GM19467 (cell line): ENCODE measurements at regions not wholly inside any gene's neighbourhood (a gene's known extent, or its start where the extent isn't known, plus 50 kb on each side); places are given as distances from the start of the nearest gene placed in this dataset.
A peak's percentile ranks its signal among the peaks of the same experiment; 100 is the strongest.
"Not testable (repeated sequence)": the region's sequence is repeated elsewhere in the genome, so short reads cannot be mapped to it uniquely, and the experiment has no call there.

Source experiments
- ATAC-seq: cut with Tn5 transposase; IDR thresholded peaks from one replicate; pipeline ENCODE4 v1.9.1; 2021; ENCODE audit warnings: mild to moderate bottlenecking, moderate library complexity; ENCODE audit not compliant: unreplicated experiment

- ATAC-seq = no peak
Measured at GRCh38 chr2:8361930-8362329, 319.9 kb upstream of the ID2 start.

GRCh38 chr2:8363161-8363560, 318.7 kb upstream of the ID2 start:
- ATAC-seq = no peak

- no peak for ATAC-seq
Measured at GRCh38 chr2:8364668-8365067, 317.2 kb upstream of the ID2 start.

- ATAC-seq = no peak
Measured at GRCh38 chr2:8365331-8365910, 316.4 kb upstream of the ID2 start.

GRCh38 chr2:8367833-8368232, 314.0 kb upstream of the ID2 start:
- ATAC-seq = no peak

- ATAC-seq = no peak
Measured at GRCh38 chr2:8368463-8368862, 313.4 kb upstream of the ID2 start.

- no peak for ATAC-seq
Measured at GRCh38 chr2:8369522-8369921, 312.3 kb upstream of the ID2 start.

- ATAC-seq = no peak
Measured at GRCh38 chr2:8370258-8370802, 311.5 kb upstream of the ID2 start.

- ATAC-seq = no peak
Measured at GRCh38 chr2:8371653-8372052, 310.2 kb upstream of the ID2 start.

- no peak for ATAC-seq
Measured at GRCh38 chr2:8374782-8375181, 307.1 kb upstream of the ID2 start.

- no peak for ATAC-seq
Measured at GRCh38 chr2:8376603-8377410, 305.0 kb upstream of the ID2 start.

- peak; percentile 66 for ATAC-seq
Measured at GRCh38 chr2:8378016-8378810, 303.6 kb upstream of the ID2 start.

- ATAC-seq = no peak
Measured at GRCh38 chr2:8379128-8379527, 302.7 kb upstream of the ID2 start.

GRCh38 chr2:8379549-8379948, 302.3 kb upstream of the ID2 start:
- ATAC-seq = no peak

- ATAC-seq = peak; percentile 20
Measured at GRCh38 chr2:8380026-8380425, 301.8 kb upstream of the ID2 start.

GRCh38 chr2:8380566-8380965, 301.3 kb upstream of the ID2 start:
- peak; percentile 50 for ATAC-seq

GRCh38 chr2:8382485-8382884, 299.4 kb upstream of the ID2 start:
- ATAC-seq = no peak

GRCh38 chr2:8386748-8387147, 295.1 kb upstream of the ID2 start:
- not testable (repeated sequence) for ATAC-seq

- no peak for ATAC-seq
Measured at GRCh38 chr2:8388781-8389180, 293.1 kb upstream of the ID2 start.

- no peak for ATAC-seq
Measured at GRCh38 chr2:8389431-8390108, 292.3 kb upstream of the ID2 start.

- no peak for ATAC-seq
Measured at GRCh38 chr2:8391126-8391525, 290.7 kb upstream of the ID2 start.
